Right ventricle myocardium superior (tissue), 1 donor: ENCODE measurements at regions not wholly inside any gene's neighbourhood (a gene's known extent, or its start where the extent isn't known, plus 50 kb on each side); places are given as distances from the start of the nearest gene placed in this dataset.

Experiments used
- ATAC-seq: fragments of 200-7000 bp; cut with Tn5 transposase; one replicate; pipeline ENCODE4 v1.9.1; 2020; ENCODE audit warnings: mild to moderate bottlenecking; ENCODE audit not compliant: poor library complexity
- DNase-seq: peaks from one replicate; pipeline ENCODE4 v3.0.0-alpha.2; 2020
- intact Hi-C: fragments of 100-400 bp; cut with DNase I; formaldehyde crosslinking; loops from one replicate; pipeline ENCODE4 v1.11.2; 2022
- donor health status: DM: no; HTN: yes; CAD: no; lungs with severe emphysema.

- DNase-seq (no peak), ATAC-seq (no peak)
- intact Hi-C loops, result no loop called here
Observed at GRCh38 chr3:59411186-59411585, 361.4 kb upstream of the CFAP20DC start.

GRCh38 chr3:59408047-59408624, 358.3 kb upstream of the CFAP20DC start:
- ATAC-seq (no peak), DNase-seq (no peak)
- intact Hi-C loops, result no loop called here

GRCh38 chr3:59407425-59407824, 357.6 kb upstream of the CFAP20DC start:
- intact Hi-C loops, result no loop called here
- no peak for ATAC-seq
- no peak for DNase-seq

GRCh38 chr3:59406943-59407342, 357.1 kb upstream of the CFAP20DC start:
- intact Hi-C loops, result no loop called here
- DNase-seq (no peak), ATAC-seq (no peak)

GRCh38 chr3:59404851-59405250, 355.0 kb upstream of the CFAP20DC start:
- ATAC-seq (no peak), DNase-seq (no peak)
- intact Hi-C loops, result no loop called here

GRCh38 chr3:59404064-59404463, 354.2 kb upstream of the CFAP20DC start:
- intact Hi-C loops, result no loop called here
- DNase-seq, result no peak

GRCh38 chr3:59401924-59402323, 352.1 kb upstream of the CFAP20DC start:
- intact Hi-C loops, result no loop called here
- no peak for ATAC-seq
- DNase-seq, result no peak

More at GRCh38 chr3:59404064-59404463, 354.2 kb upstream of the CFAP20DC start:
- ATAC-seq, result no peak

GRCh38 chr3:59392116-59392515, 342.3 kb upstream of the CFAP20DC start:
- intact Hi-C loops, result no loop called here
- no peak for DNase-seq
- no peak for ATAC-seq

- intact Hi-C loops, result no loop called here
- no peak for ATAC-seq
- DNase-seq, result no peak
Observed at GRCh38 chr3:59391131-59391530, 341.3 kb upstream of the CFAP20DC start.

GRCh38 chr3:59388555-59389270, 338.9 kb upstream of the CFAP20DC start:
- no peak for ATAC-seq
- no peak for DNase-seq
- intact Hi-C loops, result no loop called here

GRCh38 chr3:59386165-59386564, 336.3 kb upstream of the CFAP20DC start:
- intact Hi-C loops, result no loop called here
- no peak for DNase-seq

GRCh38 chr3:59385547-59385946, 335.7 kb upstream of the CFAP20DC start:
- ATAC-seq (no peak), DNase-seq (no peak)
- intact Hi-C loops, result no loop called here

More at GRCh38 chr3:59386165-59386564, 336.3 kb upstream of the CFAP20DC start:
- ATAC-seq, result no peak

GRCh38 chr3:59381282-59381681, 331.5 kb upstream of the CFAP20DC start:
- no peak for ATAC-seq
- DNase-seq, result no peak
- intact Hi-C loops, result no loop called here

- ATAC-seq (no peak), DNase-seq (no peak)
- intact Hi-C loops, result no loop called here
Observed at GRCh38 chr3:59380146-59380545, 330.3 kb upstream of the CFAP20DC start.

- ATAC-seq, result no peak
- DNase-seq, result no peak
- intact Hi-C loops, result no loop called here
Observed at GRCh38 chr3:59374818-59375211, 325.0 kb upstream of the CFAP20DC start.

- intact Hi-C loops, result no loop called here
- no peak for DNase-seq
- no peak for ATAC-seq
Observed at GRCh38 chr3:59374091-59374817, 324.4 kb upstream of the CFAP20DC start.

GRCh38 chr3:59372346-59372745, 322.5 kb upstream of the CFAP20DC start:
- DNase-seq (no peak), ATAC-seq (no peak)
- intact Hi-C loops, result no loop called here

- no peak for DNase-seq
- intact Hi-C loops, result no loop called here
- no peak for ATAC-seq
Observed at GRCh38 chr3:59368900-59369675, 319.3 kb upstream of the CFAP20DC start.

- no peak for DNase-seq
- intact Hi-C loops, result no loop called here
Observed at GRCh38 chr3:59367150-59367549, 317.3 kb upstream of the CFAP20DC start.

More at GRCh38 chr3:59367150-59367549, 317.3 kb upstream of the CFAP20DC start:
- no peak for ATAC-seq
